Caco-2 (cell line): ENCODE measurements at regions not wholly inside any gene's neighbourhood (a gene's known extent, or its start where the extent isn't known, plus 50 kb on each side); places are given as distances from the start of the nearest gene placed in this dataset.

Experiments
- BruUV-seq: library from RNA; stranded (reverse); fragments of 400-500 nt; replicated peaks from 2 replicates; lab custom pipeline; 2021; lab: Mats Ljungman, UMichigan
- CTCF ChIA-PET: fragments of 300-600 bp; sonication (Branson Sonifier 250); formaldehyde crosslinking; loops from one replicate; lab custom pipeline; 2022; ENCODE audit warnings: antibody characterized with exemption; lab: Charles Lee
- POLR2A ChIA-PET: fragments of 300-600 bp; sonication (Branson Sonifier 250); formaldehyde crosslinking; loops from one replicate; lab custom pipeline; 2022; ENCODE audit warnings: antibody characterized with exemption; lab: Charles Lee
- DNase-seq, 2 experiments: peaks; one replicate each; pipeline versions ENCODE4 v3.0.0 to v3.0.0-alpha.2; 2020 to 2022
- H3K27me3 ChIP-seq: replicated peaks from 2 replicates; pipeline ENCODE4 v1.6.0; 2011; ENCODE audit warnings: low read length; ENCODE audit not compliant: control insufficient read depth, insufficient read depth
- H3K36me3 ChIP-seq: 2 replicates; pipeline ENCODE4 v1.5.1; 2011; ENCODE audit warnings: low read length; ENCODE audit not compliant: control insufficient read depth, insufficient read depth
- H3K4me1 ChIP-seq: fragments of 250-450 bp; sonication (Bioruptor Pico); 2 replicates; pipeline ENCODE4 v1.5.1; 2020; ENCODE audit warnings: mild to moderate bottlenecking
- H3K4me3 ChIP-seq: 2 replicates; pipeline ENCODE4 v1.5.1; 2011; ENCODE audit warnings: low read depth, mild to moderate bottlenecking, control low read depth, low read length
- H3K9me3 ChIP-seq: fragments of 250-450 bp; sonication (Bioruptor Pico); 2 replicates; pipeline ENCODE4 v1.5.1; 2020; ENCODE audit warnings: mild to moderate bottlenecking, moderate library complexity
- H3K27ac Mint-ChIP-seq: one replicate; pipeline ENCODE4 v1.8.0; 2022; ENCODE audit warnings: mixed read lengths; ENCODE audit not compliant: unreplicated experiment
- H3K27me3 Mint-ChIP-seq: one replicate; pipeline ENCODE4 v1.8.0; 2022; ENCODE audit warnings: mixed read lengths; ENCODE audit not compliant: insufficient read depth, unreplicated experiment
- H3K36me3 Mint-ChIP-seq: one replicate; pipeline ENCODE4 v1.8.0; 2022; ENCODE audit warnings: mild to moderate bottlenecking, mixed read lengths; ENCODE audit not compliant: insufficient read depth, unreplicated experiment
- H3K4me1 Mint-ChIP-seq: one replicate; pipeline ENCODE4 v1.8.0; 2022; ENCODE audit warnings: low read depth, mixed read lengths; ENCODE audit not compliant: unreplicated experiment
- H3K4me3 Mint-ChIP-seq: one replicate; pipeline ENCODE4 v1.8.0; 2022; ENCODE audit warnings: mild to moderate bottlenecking, moderate library complexity, mixed read lengths; ENCODE audit not compliant: unreplicated experiment
- H3K9me3 Mint-ChIP-seq: one replicate; pipeline ENCODE4 v1.8.0; 2022; ENCODE audit warnings: mixed read lengths; ENCODE audit not compliant: unreplicated experiment
- intact Hi-C: fragments of 100-400 bp; cut with micrococcal nuclease; formaldehyde crosslinking; loops from one replicate; pipeline ENCODE4 v1.10.0; 2022; ENCODE audit not compliant: unreplicated experiment
- TF ChIP-seq, protein P1 (sequence below), 2 experiments: fragments of 200-600 bp in 1 of 2; IDR thresholded peaks; 1 replicate in 1 of 2; 2 replicates in 1 of 2; pipeline versions ENCODE4 v1.5.1 to v1.8.0; 2011 to 2022; ENCODE audit warnings: antibody characterized with exemption in 1 of 2, control low read depth in 1 of 2, inconsistent platforms in 1 of 2, low read depth in 1 of 2, low read length in 1 of 2, mild to moderate bottlenecking in 1 of 2, moderate library complexity in 1 of 2; ENCODE audit not compliant: insufficient read depth in 1 of 2, severe bottlenecking in 1 of 2, unreplicated experiment in 1 of 2

DNA sequence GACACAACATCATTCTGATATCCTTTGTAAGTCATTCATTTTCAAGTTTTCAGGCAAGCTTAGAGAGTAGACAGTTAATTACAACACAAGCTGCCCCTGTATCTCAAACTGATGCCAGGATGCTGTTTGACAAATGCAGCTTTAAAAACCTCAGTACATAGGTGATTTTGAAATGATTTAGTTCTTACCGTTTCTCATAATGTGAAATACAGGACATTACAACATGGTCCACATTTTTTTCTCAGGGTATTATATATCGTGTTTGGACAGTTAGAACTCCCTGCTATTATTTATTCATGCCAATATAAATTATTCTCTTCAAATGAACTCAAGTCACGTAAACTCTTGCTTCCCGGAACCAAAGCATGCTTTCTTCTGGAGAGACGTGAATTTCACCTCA, 1013.9 kb downstream of the EPHA3 start:
- no peaks in the 10 kb centered on the region for H3K36me3 ChIP-seq
- Mint-ChIP-seq H3K4me1 (no peaks in the 10 kb centered on the region), H3K27ac (no peak overlapping the region), H3K9me3 (peaks cover 8% of the 10 kb centered on the region), H3K4me3 (no peak overlapping the region), H3K27me3 (no peaks in the 10 kb centered on the region), H3K36me3 (no peaks in the 10 kb centered on the region)
- POLR2A ChIA-PET: no interaction called here
- CTCF ChIA-PET: no interaction called here
- H3K27me3 ChIP-seq: no peaks in the 10 kb centered on the region
- BruUV-seq: no TSS peak
- H3K4me1 ChIP-seq: no peaks in the 10 kb centered on the region
- no peak overlapping the region for H3K4me3 ChIP-seq
- TF ChIP-seq, protein P1, sequence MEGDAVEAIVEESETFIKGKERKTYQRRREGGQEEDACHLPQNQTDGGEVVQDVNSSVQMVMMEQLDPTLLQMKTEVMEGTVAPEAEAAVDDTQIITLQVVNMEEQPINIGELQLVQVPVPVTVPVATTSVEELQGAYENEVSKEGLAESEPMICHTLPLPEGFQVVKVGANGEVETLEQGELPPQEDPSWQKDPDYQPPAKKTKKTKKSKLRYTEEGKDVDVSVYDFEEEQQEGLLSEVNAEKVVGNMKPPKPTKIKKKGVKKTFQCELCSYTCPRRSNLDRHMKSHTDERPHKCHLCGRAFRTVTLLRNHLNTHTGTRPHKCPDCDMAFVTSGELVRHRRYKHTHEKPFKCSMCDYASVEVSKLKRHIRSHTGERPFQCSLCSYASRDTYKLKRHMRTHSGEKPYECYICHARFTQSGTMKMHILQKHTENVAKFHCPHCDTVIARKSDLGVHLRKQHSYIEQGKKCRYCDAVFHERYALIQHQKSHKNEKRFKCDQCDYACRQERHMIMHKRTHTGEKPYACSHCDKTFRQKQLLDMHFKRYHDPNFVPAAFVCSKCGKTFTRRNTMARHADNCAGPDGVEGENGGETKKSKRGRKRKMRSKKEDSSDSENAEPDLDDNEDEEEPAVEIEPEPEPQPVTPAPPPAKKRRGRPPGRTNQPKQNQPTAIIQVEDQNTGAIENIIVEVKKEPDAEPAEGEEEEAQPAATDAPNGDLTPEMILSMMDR (IDR thresholded peaks at IDR 0.05; ENCODE audit: insufficient read depth in 1 of 2, low read depth in 1 of 2, low read length in 1 of 2, severe bottlenecking in 1 of 2, unreplicated experiment in 1 of 2): no peak
- no peaks in the 10 kb centered on the region for H3K9me3 ChIP-seq
- intact Hi-C loops: no loop called here
- DNase-seq: no peak

DNA sequence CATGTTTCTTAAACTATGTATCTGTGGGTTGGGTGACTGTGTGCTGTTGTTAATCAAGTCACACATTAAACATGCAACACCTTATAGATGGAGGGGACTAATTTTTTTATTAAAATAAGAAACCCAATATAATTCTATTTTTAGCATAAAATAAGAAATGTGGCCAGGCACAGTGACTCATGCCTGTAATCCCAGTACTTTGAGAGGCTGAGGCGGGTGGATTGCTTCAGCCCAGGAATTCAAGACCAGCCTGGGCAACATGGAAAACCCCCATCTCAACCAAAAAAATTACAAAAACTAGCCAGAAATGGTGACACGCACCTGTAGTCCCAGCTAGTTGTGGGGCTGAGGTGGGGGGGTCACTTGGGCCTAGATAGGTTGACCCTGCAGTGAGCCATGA, 1021.0 kb downstream of the EPHA3 start:
- H3K27ac Mint-ChIP-seq: no peak overlapping the region
- CTCF ChIA-PET: no interaction called here
- no peaks in the 10 kb centered on the region for H3K4me1 ChIP-seq
- POLR2A ChIA-PET: no interaction called here
- no peaks in the 10 kb centered on the region for H3K27me3 Mint-ChIP-seq
- H3K4me1 Mint-ChIP-seq: no peaks in the 10 kb centered on the region
- H3K9me3 Mint-ChIP-seq: peaks cover 18% of the 10 kb centered on the region
- BruUV-seq: no TSS peak
- no peak overlapping the region for H3K4me3 Mint-ChIP-seq
- H3K9me3 ChIP-seq: no peaks in the 10 kb centered on the region
- no peaks in the 10 kb centered on the region for H3K36me3 ChIP-seq
- TF ChIP-seq, protein P1 (IDR thresholded peaks at IDR 0.05; ENCODE audit: insufficient read depth in 1 of 2, low read depth in 1 of 2, low read length in 1 of 2, severe bottlenecking in 1 of 2, unreplicated experiment in 1 of 2): no peak
- intact Hi-C loops: no loop called here
- no peak overlapping the region for H3K4me3 ChIP-seq
- H3K27me3 ChIP-seq: no peaks in the 10 kb centered on the region
- DNase-seq: no peak
- no peaks in the 10 kb centered on the region for H3K36me3 Mint-ChIP-seq

DNA sequence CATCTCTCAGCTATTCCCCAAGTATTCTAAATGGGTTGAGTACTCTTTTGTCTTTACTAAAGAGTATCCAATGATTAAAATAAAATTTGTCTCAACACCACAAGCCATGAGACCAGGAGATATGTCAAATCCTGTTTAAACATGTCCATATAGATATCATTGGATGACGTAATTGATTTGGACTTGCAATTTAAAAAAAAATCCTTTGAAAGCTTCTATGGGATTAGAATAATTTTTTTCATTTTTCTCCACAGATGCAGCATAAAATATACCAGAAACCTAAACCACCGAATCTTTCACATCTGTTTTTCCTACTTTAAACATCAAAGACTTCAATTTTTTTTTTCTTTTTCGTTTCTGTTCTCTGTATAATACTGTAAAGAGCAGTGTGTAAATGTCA, 1022.3 kb downstream of the EPHA3 start:
- H3K4me3 Mint-ChIP-seq: no peak overlapping the region
- no peaks in the 10 kb centered on the region for H3K9me3 ChIP-seq
- H3K36me3 Mint-ChIP-seq: no peaks in the 10 kb centered on the region
- peaks cover 2% of the 10 kb centered on the region for H3K4me1 Mint-ChIP-seq
- H3K36me3 ChIP-seq: no peaks in the 10 kb centered on the region
- CTCF ChIA-PET: no interaction called here
- intact Hi-C loops: no loop called here
- no peak overlapping the region for H3K27ac Mint-ChIP-seq
- no TSS peak for BruUV-seq
- TF ChIP-seq, protein P1 (IDR thresholded peaks at IDR 0.05; ENCODE audit: insufficient read depth in 1 of 2, low read depth in 1 of 2, low read length in 1 of 2, severe bottlenecking in 1 of 2, unreplicated experiment in 1 of 2): no peak
- H3K27me3 Mint-ChIP-seq: no peaks in the 10 kb centered on the region
- no peaks in the 10 kb centered on the region for H3K27me3 ChIP-seq
- POLR2A ChIA-PET: no interaction called here
- DNase-seq: no peak
- no peak overlapping the region for H3K4me3 ChIP-seq
- peaks cover 18% of the 10 kb centered on the region for H3K9me3 Mint-ChIP-seq
- H3K4me1 ChIP-seq: no peaks in the 10 kb centered on the region
